SK-N-SH (cell line): ENCODE measurements at regions not wholly inside any gene's neighbourhood (a gene's known extent, or its start where the extent isn't known, plus 50 kb on each side); places are given as distances from the start of the nearest gene placed in this dataset.

Source experiments
- CTCF ChIA-PET: fragments of 300-600, 350-600 bp; formaldehyde crosslinking; extraction: SDS; loops from one replicate; lab custom pipeline; 2021; lab: Yijun Ruan, JAX
- POLR2A ChIA-PET: fragments of 350-600 bp; sonication (Branson Sonifier 250); formaldehyde crosslinking; extraction: SDS; loops from one replicate; lab custom pipeline; 2020; ENCODE audit warnings: antibody characterized with exemption, inconsistent platforms; lab: Yijun Ruan, JAX
- DNase-seq: peaks from one replicate; pipeline ENCODE4 v3.0.0; 2012
- H2AFZ ChIP-seq: fragments of 200-600 bp; sonication (generic); 2 replicates; pipeline ENCODE4 v1.8.1; 2016; ENCODE audit warnings: antibody characterized with exemption, mild to moderate bottlenecking, low read depth
- H3F3A ChIP-seq: fragments of 200-600 bp; sonication (generic); replicated peaks from 2 replicates; pipeline ENCODE3; 2016; ENCODE audit warnings: antibody characterized with exemption, mild to moderate bottlenecking; ENCODE audit not compliant: insufficient read depth
- H3K27ac ChIP-seq, 2 experiments: fragments of 200-500 bp in 1 of 2; fragments of 200-600 bp in 1 of 2; sonication (Bioruptor generic) in 1 of 2; sonication (generic), shearing (Covaris generic) in 1 of 2; 2 replicates each; pipeline versions ENCODE4 v1.5.1 to v1.6.1; 2014 to 2016; ENCODE audit warnings: low read depth in 2 of 2, inconsistent platforms in 1 of 2, low read length in 1 of 2, mild to moderate bottlenecking in 1 of 2, mixed read lengths in 1 of 2
- H3K27me3 ChIP-seq: fragments of 200-600 bp; sonication (generic), shearing (Covaris generic); 2 replicates; pipeline ENCODE4 v1.6.1; 2016; ENCODE audit warnings: mixed run types; ENCODE audit not compliant: insufficient read depth
- H3K36me3 ChIP-seq, 2 experiments: fragments of 200-500 bp in 1 of 2; fragments of 200-600 bp in 1 of 2; sonication (Bioruptor generic) in 1 of 2; sonication (generic) in 1 of 2; replicated peaks in 1 of 2; 2 replicates each; pipeline versions ENCODE3 to v1.5.1; 2014 to 2016; ENCODE audit warnings: low read length in 1 of 2, mild to moderate bottlenecking in 1 of 2; ENCODE audit not compliant: insufficient read depth in 2 of 2, control insufficient read depth in 1 of 2
- H3K4me1 ChIP-seq, 2 experiments: fragments of 200-500 bp in 1 of 2; fragments of 200-600 bp in 1 of 2; sonication (Bioruptor generic) in 1 of 2; sonication (generic), shearing (Covaris generic) in 1 of 2; 2 replicates each; pipeline versions ENCODE4 v1.5.1 to v1.6.1; 2014 to 2016; ENCODE audit warnings: low read depth in 1 of 2, low read length in 1 of 2, mixed run types in 1 of 2; ENCODE audit not compliant: insufficient read depth in 2 of 2, control insufficient read depth in 1 of 2
- H3K4me2 ChIP-seq: fragments of 200-600 bp; sonication (generic), shearing (Covaris generic); 2 replicates; pipeline ENCODE4 v1.6.1; 2017; ENCODE audit warnings: mixed run types
- H3K4me3 ChIP-seq, 2 experiments: fragments of 200-500 bp in 1 of 2; fragments of 200-600 bp in 1 of 2; sonication (Bioruptor generic) in 1 of 2; sonication (generic), shearing (Covaris generic) in 1 of 2; 2 replicates each; pipeline versions ENCODE4 v1.5.1 to v1.8.1; 2014 to 2016; ENCODE audit warnings: low read depth in 2 of 2, inconsistent platforms in 1 of 2, low read length in 1 of 2, mild to moderate bottlenecking in 1 of 2, mixed read lengths in 1 of 2, moderate library complexity in 1 of 2
- H3K79me2 ChIP-seq: fragments of 200-600 bp; sonication (generic); 2 replicates; pipeline ENCODE4 v1.8.1; 2017; ENCODE audit warnings: mild to moderate bottlenecking; ENCODE audit not compliant: insufficient read depth
- H3K9ac ChIP-seq: fragments of 200-600 bp; sonication (generic); 2 replicates; pipeline ENCODE4 v1.6.1; 2017; ENCODE audit warnings: mixed run types
- H3K9me2 ChIP-seq: fragments of 200-600 bp; sonication (generic); 2 replicates; pipeline ENCODE4 v1.6.1; 2017; ENCODE audit warnings: mixed run types
- H3K9me3 ChIP-seq: fragments of 200-600 bp; sonication (generic); 2 replicates; pipeline ENCODE4 v1.6.1; 2017; ENCODE audit warnings: mixed run types, mild to moderate bottlenecking, moderate library complexity
- H4K20me1 ChIP-seq: fragments of 200-600 bp; sonication (generic); 2 replicates; pipeline ENCODE4 v1.6.1; 2017; ENCODE audit warnings: mild to moderate bottlenecking, mixed run types; ENCODE audit not compliant: insufficient read depth
- ELF1 ChIP-seq: IDR thresholded peaks from 2 replicates; pipeline ENCODE4 v1.4.0; 2012
- EP300 ChIP-seq, 2 experiments: IDR thresholded peaks; 2 replicates each; pipeline versions ENCODE4 v1.4.0 to v1.6.1; 2012; ENCODE audit warnings: borderline replicate concordance in 1 of 2, low read depth in 1 of 2, low read length in 1 of 2
- EZH2phosphoT487 ChIP-seq: fragments of 200-600 bp; sonication (generic); IDR thresholded peaks from 2 replicates; pipeline ENCODE4 v1.6.1; 2017; ENCODE audit warnings: low read depth, mixed run types, mild to moderate bottlenecking, antibody characterized with exemption, moderate library complexity, borderline replicate concordance
- FOXJ3 ChIP-seq: sonication (generic); formaldehyde crosslinking; IDR thresholded peaks from 2 replicates; pipeline ENCODE4 v1.5.1; 2020; ENCODE audit warnings: mild to moderate bottlenecking, missing genetic modification reagents
- FOXM1 ChIP-seq: IDR thresholded peaks from 2 replicates; pipeline ENCODE4 v1.4.0; 2012; ENCODE audit warnings: low read depth, mild to moderate bottlenecking
- GABPA ChIP-seq: IDR thresholded peaks from 2 replicates; pipeline ENCODE4 v1.4.0; 2012; ENCODE audit warnings: low read depth, mild to moderate bottlenecking
- GATA2 ChIP-seq: sonication (generic); formaldehyde crosslinking; IDR thresholded peaks from 2 replicates; pipeline ENCODE4 v1.5.0; 2020; ENCODE audit warnings: mild to moderate bottlenecking, missing genetic modification reagents
- MEF2A ChIP-seq: IDR thresholded peaks from 2 replicates; pipeline ENCODE4 v1.4.0; 2012; ENCODE audit warnings: low read depth, borderline replicate concordance
- MXI1 ChIP-seq: IDR thresholded peaks from 2 replicates; pipeline ENCODE4 v1.6.1; 2012; ENCODE audit warnings: mild to moderate bottlenecking, low read depth, low read length, improper control_type of control experiment
- NFIC ChIP-seq: IDR thresholded peaks from 2 replicates; pipeline ENCODE4 v1.4.0; 2012; ENCODE audit warnings: borderline replicate concordance
- RAD21 ChIP-seq: IDR thresholded peaks from 2 replicates; pipeline ENCODE4 v1.6.1; 2012; ENCODE audit warnings: mild to moderate bottlenecking, low read length
- RFX5 ChIP-seq: IDR thresholded peaks from 2 replicates; pipeline ENCODE4 v1.6.1; 2012; ENCODE audit warnings: mild to moderate bottlenecking, improper control_type of control experiment, low read length
- SIN3A ChIP-seq: IDR thresholded peaks from 2 replicates; pipeline ENCODE4 v1.6.1; 2012; ENCODE audit warnings: low read depth, mild to moderate bottlenecking, low read length, moderate library complexity, borderline replicate concordance
- SMC3 ChIP-seq: IDR thresholded peaks from 2 replicates; pipeline ENCODE4 v1.6.1; 2012; ENCODE audit warnings: low read depth, low read length, improper control_type of control experiment
- TCF12 ChIP-seq: IDR thresholded peaks from 2 replicates; pipeline ENCODE4 v1.4.0; 2012
- TEAD4 ChIP-seq: IDR thresholded peaks from 2 replicates; pipeline ENCODE4 v1.4.0; 2012; ENCODE audit warnings: mild to moderate bottlenecking, borderline replicate concordance; ENCODE audit not compliant: insufficient read depth
- WGBS: methylation state at CpG from one replicate; pipeline ENCODE4 v1.1.6; 2017; ENCODE audit warnings: low lambda C conversion rate; 5-methylcytosine and 5-hydroxymethylcytosine counted together
- TF ChIP-seq, protein P1 (sequence below): IDR thresholded peaks from 2 replicates; pipeline ENCODE4 v1.4.0; 2012; ENCODE audit warnings: low read depth, borderline replicate concordance
- TF ChIP-seq, protein P2 (sequence below): IDR thresholded peaks from 2 replicates; pipeline ENCODE4 v1.6.1; 2012; ENCODE audit warnings: mild to moderate bottlenecking, low read depth, low read length, moderate library complexity
- TF ChIP-seq, protein P3 (sequence below): fragments of 150-350 bp; IDR thresholded peaks from 2 replicates; pipeline ENCODE4 v1.6.1; 2016; ENCODE audit warnings: mild to moderate bottlenecking, low read depth, low read length
- TF ChIP-seq, protein P4 (sequence below): fragments of 200-600 bp; sonication (generic); IDR thresholded peaks from 2 replicates; pipeline ENCODE4 v1.6.1; 2017; ENCODE audit warnings: antibody characterized with exemption, mild to moderate bottlenecking, moderate library complexity
- TF ChIP-seq, protein P5 (sequence below): IDR thresholded peaks from 2 replicates; pipeline ENCODE4; 2012

DNA sequence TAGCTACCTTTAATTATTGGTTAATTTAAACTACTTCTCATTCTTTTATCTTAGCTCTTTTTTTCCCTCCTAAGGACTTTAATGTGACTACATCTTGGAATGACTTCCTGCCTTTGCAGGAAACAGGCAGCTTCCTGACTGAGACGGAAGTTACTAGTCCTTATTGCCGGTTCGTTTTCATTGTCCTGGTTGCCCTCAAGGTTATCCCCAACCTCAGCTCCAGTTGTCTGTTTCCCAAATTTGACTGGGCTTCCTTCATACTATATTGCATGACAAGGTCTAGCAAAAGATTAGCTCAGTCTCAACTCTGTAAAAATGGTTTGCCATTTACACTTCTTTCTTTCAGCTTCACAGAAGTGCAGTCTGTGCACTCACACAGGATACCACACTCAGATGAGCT, 109.9 kb upstream of the DDX53 start:
- Histone ChIP-seq H3K9me2 (no peaks in the 10 kb centered on the region), H2AFZ (no peak overlapping the region), H3K9me3 (no peaks in the 10 kb centered on the region), H3K27me3 (no peaks in the 10 kb centered on the region), H3K9ac (no peak overlapping the region), H3K4me1 (no peaks in the 10 kb centered on the region), H4K20me1 (no peaks in the 10 kb centered on the region), H3F3A (no peaks in the 10 kb centered on the region), H3K4me3 (no peak overlapping the region), H3K79me2 (no peaks in the 10 kb centered on the region), H3K36me3 (no peaks in the 10 kb centered on the region), H3K27ac (no peak overlapping the region), H3K4me2 (no peak overlapping the region)
- TF ChIP-seq GATA2 (CRISPR knock-in tag) (no peak), NFIC (no peak), SIN3A (no peak), EZH2phosphoT487 (no peak), MEF2A (no peak), MXI1 (no peak), FOXM1 (no peak), RAD21 (no peak), GABPA (no peak)
- TF ChIP-seq, protein P1, sequence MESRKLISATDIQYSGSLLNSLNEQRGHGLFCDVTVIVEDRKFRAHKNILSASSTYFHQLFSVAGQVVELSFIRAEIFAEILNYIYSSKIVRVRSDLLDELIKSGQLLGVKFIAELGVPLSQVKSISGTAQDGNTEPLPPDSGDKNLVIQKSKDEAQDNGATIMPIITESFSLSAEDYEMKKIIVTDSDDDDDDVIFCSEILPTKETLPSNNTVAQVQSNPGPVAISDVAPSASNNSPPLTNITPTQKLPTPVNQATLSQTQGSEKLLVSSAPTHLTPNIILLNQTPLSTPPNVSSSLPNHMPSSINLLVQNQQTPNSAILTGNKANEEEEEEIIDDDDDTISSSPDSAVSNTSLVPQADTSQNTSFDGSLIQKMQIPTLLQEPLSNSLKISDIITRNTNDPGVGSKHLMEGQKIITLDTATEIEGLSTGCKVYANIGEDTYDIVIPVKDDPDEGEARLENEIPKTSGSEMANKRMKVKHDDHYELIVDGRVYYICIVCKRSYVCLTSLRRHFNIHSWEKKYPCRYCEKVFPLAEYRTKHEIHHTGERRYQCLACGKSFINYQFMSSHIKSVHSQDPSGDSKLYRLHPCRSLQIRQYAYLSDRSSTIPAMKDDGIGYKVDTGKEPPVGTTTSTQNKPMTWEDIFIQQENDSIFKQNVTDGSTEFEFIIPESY: no peak
- no peak for DNase-seq
- 18% methylated on average over 3 of the region's 3 CpGs for WGBS
- ChIA-PET CTCF (no interaction called here), POLR2A (no interaction called here)

DNA sequence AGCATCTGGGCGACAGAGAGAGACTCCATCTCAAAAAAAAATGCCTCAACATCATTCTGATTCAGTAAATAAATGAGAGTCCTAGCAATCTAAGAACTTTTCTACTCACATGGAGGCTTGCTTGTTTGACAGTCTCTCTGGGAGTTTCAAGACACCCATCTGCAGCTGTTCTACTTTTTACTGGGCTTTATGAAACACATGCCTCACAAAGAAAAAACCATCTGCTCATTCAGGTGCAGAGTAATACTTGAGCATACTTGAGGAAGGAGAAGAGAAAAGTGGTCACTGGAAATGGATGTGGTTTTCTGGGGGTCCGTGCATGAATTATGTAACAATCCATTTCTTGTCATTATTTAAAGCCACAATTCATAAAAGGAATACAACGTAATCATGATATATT, 87.1 kb upstream of the DDX53 start:
- H3K79me2 ChIP-seq: no peaks in the 10 kb centered on the region
- H2AFZ ChIP-seq: no peak overlapping the region
- no peak for DNase-seq
- H3K36me3 ChIP-seq: no peaks in the 10 kb centered on the region
- H3K4me3 ChIP-seq: no peak overlapping the region
- H3K9me2 ChIP-seq: no peaks in the 10 kb centered on the region
- H3K9ac ChIP-seq: no peak overlapping the region
- no peaks in the 10 kb centered on the region for H4K20me1 ChIP-seq
- TF ChIP-seq SMC3 (no peak), FOXJ3 (CRISPR knock-in tag) (no peak), TEAD4 (no peak), RFX5 (no peak), RAD21 (no peak), TCF12 (no peak), EP300 (IDR thresholded peaks at IDR 0.05; ENCODE audit: borderline replicate concordance in 1 of 2, low read depth in 1 of 2, low read length in 1 of 2) (no peak), ELF1 (no peak)
- TF ChIP-seq, protein P2, sequence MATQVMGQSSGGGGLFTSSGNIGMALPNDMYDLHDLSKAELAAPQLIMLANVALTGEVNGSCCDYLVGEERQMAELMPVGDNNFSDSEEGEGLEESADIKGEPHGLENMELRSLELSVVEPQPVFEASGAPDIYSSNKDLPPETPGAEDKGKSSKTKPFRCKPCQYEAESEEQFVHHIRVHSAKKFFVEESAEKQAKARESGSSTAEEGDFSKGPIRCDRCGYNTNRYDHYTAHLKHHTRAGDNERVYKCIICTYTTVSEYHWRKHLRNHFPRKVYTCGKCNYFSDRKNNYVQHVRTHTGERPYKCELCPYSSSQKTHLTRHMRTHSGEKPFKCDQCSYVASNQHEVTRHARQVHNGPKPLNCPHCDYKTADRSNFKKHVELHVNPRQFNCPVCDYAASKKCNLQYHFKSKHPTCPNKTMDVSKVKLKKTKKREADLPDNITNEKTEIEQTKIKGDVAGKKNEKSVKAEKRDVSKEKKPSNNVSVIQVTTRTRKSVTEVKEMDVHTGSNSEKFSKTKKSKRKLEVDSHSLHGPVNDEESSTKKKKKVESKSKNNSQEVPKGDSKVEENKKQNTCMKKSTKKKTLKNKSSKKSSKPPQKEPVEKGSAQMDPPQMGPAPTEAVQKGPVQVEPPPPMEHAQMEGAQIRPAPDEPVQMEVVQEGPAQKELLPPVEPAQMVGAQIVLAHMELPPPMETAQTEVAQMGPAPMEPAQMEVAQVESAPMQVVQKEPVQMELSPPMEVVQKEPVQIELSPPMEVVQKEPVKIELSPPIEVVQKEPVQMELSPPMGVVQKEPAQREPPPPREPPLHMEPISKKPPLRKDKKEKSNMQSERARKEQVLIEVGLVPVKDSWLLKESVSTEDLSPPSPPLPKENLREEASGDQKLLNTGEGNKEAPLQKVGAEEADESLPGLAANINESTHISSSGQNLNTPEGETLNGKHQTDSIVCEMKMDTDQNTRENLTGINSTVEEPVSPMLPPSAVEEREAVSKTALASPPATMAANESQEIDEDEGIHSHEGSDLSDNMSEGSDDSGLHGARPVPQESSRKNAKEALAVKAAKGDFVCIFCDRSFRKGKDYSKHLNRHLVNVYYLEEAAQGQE: no peak
- TF ChIP-seq, protein P3, sequence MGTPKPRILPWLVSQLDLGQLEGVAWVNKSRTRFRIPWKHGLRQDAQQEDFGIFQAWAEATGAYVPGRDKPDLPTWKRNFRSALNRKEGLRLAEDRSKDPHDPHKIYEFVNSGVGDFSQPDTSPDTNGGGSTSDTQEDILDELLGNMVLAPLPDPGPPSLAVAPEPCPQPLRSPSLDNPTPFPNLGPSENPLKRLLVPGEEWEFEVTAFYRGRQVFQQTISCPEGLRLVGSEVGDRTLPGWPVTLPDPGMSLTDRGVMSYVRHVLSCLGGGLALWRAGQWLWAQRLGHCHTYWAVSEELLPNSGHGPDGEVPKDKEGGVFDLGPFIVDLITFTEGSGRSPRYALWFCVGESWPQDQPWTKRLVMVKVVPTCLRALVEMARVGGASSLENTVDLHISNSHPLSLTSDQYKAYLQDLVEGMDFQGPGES: no peak
- TF ChIP-seq, protein P4, sequence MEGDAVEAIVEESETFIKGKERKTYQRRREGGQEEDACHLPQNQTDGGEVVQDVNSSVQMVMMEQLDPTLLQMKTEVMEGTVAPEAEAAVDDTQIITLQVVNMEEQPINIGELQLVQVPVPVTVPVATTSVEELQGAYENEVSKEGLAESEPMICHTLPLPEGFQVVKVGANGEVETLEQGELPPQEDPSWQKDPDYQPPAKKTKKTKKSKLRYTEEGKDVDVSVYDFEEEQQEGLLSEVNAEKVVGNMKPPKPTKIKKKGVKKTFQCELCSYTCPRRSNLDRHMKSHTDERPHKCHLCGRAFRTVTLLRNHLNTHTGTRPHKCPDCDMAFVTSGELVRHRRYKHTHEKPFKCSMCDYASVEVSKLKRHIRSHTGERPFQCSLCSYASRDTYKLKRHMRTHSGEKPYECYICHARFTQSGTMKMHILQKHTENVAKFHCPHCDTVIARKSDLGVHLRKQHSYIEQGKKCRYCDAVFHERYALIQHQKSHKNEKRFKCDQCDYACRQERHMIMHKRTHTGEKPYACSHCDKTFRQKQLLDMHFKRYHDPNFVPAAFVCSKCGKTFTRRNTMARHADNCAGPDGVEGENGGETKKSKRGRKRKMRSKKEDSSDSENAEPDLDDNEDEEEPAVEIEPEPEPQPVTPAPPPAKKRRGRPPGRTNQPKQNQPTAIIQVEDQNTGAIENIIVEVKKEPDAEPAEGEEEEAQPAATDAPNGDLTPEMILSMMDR: no peak
- TF ChIP-seq, protein P5, sequence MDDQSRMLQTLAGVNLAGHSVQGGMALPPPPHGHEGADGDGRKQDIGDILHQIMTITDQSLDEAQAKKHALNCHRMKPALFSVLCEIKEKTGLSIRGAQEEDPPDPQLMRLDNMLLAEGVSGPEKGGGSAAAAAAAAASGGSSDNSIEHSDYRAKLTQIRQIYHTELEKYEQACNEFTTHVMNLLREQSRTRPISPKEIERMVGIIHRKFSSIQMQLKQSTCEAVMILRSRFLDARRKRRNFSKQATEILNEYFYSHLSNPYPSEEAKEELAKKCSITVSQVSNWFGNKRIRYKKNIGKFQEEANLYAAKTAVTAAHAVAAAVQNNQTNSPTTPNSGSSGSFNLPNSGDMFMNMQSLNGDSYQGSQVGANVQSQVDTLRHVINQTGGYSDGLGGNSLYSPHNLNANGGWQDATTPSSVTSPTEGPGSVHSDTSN: no peak
- H3K4me2 ChIP-seq: no peak overlapping the region
- no peaks in the 10 kb centered on the region for H3K27me3 ChIP-seq
- WGBS: 12% methylated on average over 3 of the region's 3 CpGs
- ChIA-PET POLR2A (no interaction called here), CTCF (no interaction called here)
- no peaks in the 10 kb centered on the region for H3K4me1 ChIP-seq
- no peaks in the 10 kb centered on the region for H3F3A ChIP-seq
- H3K9me3 ChIP-seq: no peaks in the 10 kb centered on the region
- no peak overlapping the region for H3K27ac ChIP-seq
